HepG2 (cell line): ENCODE measurements at regions not wholly inside any gene's neighbourhood (a gene's known extent, or its start where the extent isn't known, plus 50 kb on each side); places are given as distances from the start of the nearest gene placed in this dataset.

Experiments used
- ATAC-seq: fragments of 200-7000 bp; cut with Tn5 transposase; 3 replicates; pipeline ENCODE4 v1.9.1; 2020; ENCODE audit warnings: mild to moderate bottlenecking, moderate library complexity
- BruUV-seq: library from RNA; stranded (reverse); fragments of 400-500 nt; replicated peaks from 2 replicates; lab custom pipeline; 2021; lab: Mats Ljungman, UMichigan
- CTCF ChIA-PET: fragments of 300-600 bp; formaldehyde crosslinking; extraction: SDS; loops from one replicate; lab custom pipeline; 2021; ENCODE audit warnings: low total read pairs, inconsistent platforms, low intra/inter-chr PET ratio; lab: Yijun Ruan, JAX
- POLR2A ChIA-PET: fragments of 350-600 bp; sonication (Branson Sonifier 250); formaldehyde crosslinking; loops from one replicate; lab custom pipeline; 2020; ENCODE audit warnings: antibody characterized with exemption, inconsistent platforms; lab: Yijun Ruan, JAX
- DNase-seq: peaks from one replicate; pipeline ENCODE4 v3.0.0-alpha.2; 2015; ENCODE audit warnings: low spot score
- FAIRE-seq: peaks from 3 replicates; lab custom pipeline; 2011; peaks lifted over from hg19 to GRCh38; lab: Jason Lieb, UNC
- H2AFZ ChIP-seq: one replicate; pipeline ENCODE4 v1.6.1; 2011; ENCODE audit warnings: low read length, inconsistent platforms
- H3K27ac ChIP-seq: fragments of 300-600 bp; 3 replicates; pipeline ENCODE4 v1.8.0; 2011; ENCODE audit warnings: mixed run types, mild to moderate bottlenecking, mixed read lengths, low read length, inconsistent platforms; ENCODE audit not compliant: insufficient read depth; ENCODE audit errors: extremely low read length
- H3K27me3 ChIP-seq, 2 experiments: fragments of 200-600 bp in 1 of 2; 2 replicates in 1 of 2; 3 replicates in 1 of 2; pipeline versions ENCODE4 v1.6.0 to v1.8.0; 2011; ENCODE audit warnings: low read length in 2 of 2, mild to moderate bottlenecking in 2 of 2, moderate library complexity in 2 of 2, inconsistent platforms in 1 of 2; ENCODE audit not compliant: insufficient read depth in 2 of 2, control insufficient read depth in 1 of 2
- H3K36me3 ChIP-seq, 2 experiments: fragments of 200-600 bp in 1 of 2; replicated peaks in 1 of 2; 2 replicates in 1 of 2; 3 replicates in 1 of 2; pipeline versions ENCODE4 v1.5.1 to v1.8.0; 2011; ENCODE audit warnings: low read length in 2 of 2, inconsistent platforms in 1 of 2; ENCODE audit not compliant: insufficient read depth in 2 of 2, control insufficient read depth in 1 of 2
- H3K4me1 ChIP-seq: 2 replicates; pipeline ENCODE4 v1.5.1; 2012; ENCODE audit warnings: low read length, inconsistent platforms; ENCODE audit not compliant: insufficient read depth
- H3K4me2 ChIP-seq: 2 replicates; pipeline ENCODE4 v1.6.0; 2011; ENCODE audit warnings: low read depth, low read length, inconsistent platforms
- H3K4me3 ChIP-seq, 3 experiments: fragments of 200-600 bp in 1 of 3; sonication (generic), shearing (Covaris generic) in 1 of 3; replicated peaks in 1 of 3; 2 replicates each; pipeline ENCODE4 v1.5.1; 2011 to 2016; ENCODE audit warnings: low read length in 3 of 3, inconsistent platforms in 2 of 3, low read depth in 2 of 3, mild to moderate bottlenecking in 2 of 3, control low read depth in 1 of 3, mixed read lengths in 1 of 3; ENCODE audit not compliant: insufficient read depth in 1 of 3
- H3K79me2 ChIP-seq: one replicate; pipeline ENCODE4 v1.6.1; 2011; ENCODE audit warnings: low read length, inconsistent platforms; ENCODE audit not compliant: insufficient read depth
- H3K9ac ChIP-seq: 2 replicates; pipeline ENCODE4 v1.6.0; 2011; ENCODE audit warnings: mild to moderate bottlenecking, low read depth, low read length, inconsistent platforms; ENCODE audit not compliant: insufficient read depth
- H3K9me3 ChIP-seq: 2 replicates; pipeline ENCODE4 v1.5.1; 2012; ENCODE audit warnings: mild to moderate bottlenecking, low read length
- H4K20me1 ChIP-seq: 2 replicates; pipeline ENCODE4 v1.6.0; 2011; ENCODE audit warnings: inconsistent platforms, mild to moderate bottlenecking, low read length, moderate library complexity; ENCODE audit not compliant: insufficient read depth
- ATF7 ChIP-seq, 2 experiments: fragments of 450-650 bp in 1 of 2; sonication (generic) in 1 of 2; formaldehyde crosslinking in 1 of 2; IDR thresholded peaks; 2 replicates each; pipeline versions ENCODE4 v1.4.0 to v1.6.1; 2016 to 2020; ENCODE audit warnings: antibody characterized with exemption in 1 of 2, mild to moderate bottlenecking in 1 of 2, missing genetic modification reagents in 1 of 2
- CCDC6 ChIP-seq: sonication (generic); formaldehyde crosslinking; IDR thresholded peaks from 2 replicates; pipeline ENCODE4 v1.8.1; 2022; ENCODE audit warnings: mild to moderate bottlenecking, missing genetic modification reagents, moderate library complexity
- FOXP4 ChIP-seq: sonication (generic); formaldehyde crosslinking; IDR thresholded peaks from 2 replicates; pipeline ENCODE4 v1.4.0; 2020; ENCODE audit warnings: missing genetic modification reagents
- GTF3A ChIP-seq: sonication (generic); formaldehyde crosslinking; conservative IDR thresholded peaks from 2 replicates; pipeline ENCODE4 v1.4.0; 2020; ENCODE audit warnings: mild to moderate bottlenecking, missing genetic modification reagents
- KLF9 ChIP-seq: IDR thresholded peaks from 2 replicates; pipeline ENCODE4 v1.6.1; 2016; ENCODE audit warnings: low read depth
- KMT2B ChIP-seq: IDR thresholded peaks from 2 replicates; pipeline ENCODE4 v1.6.1; 2016; ENCODE audit warnings: missing genetic modification reagents, missing compliant biosample characterization
- PAWR ChIP-seq: sonication (generic); formaldehyde crosslinking; IDR thresholded peaks from 2 replicates; pipeline ENCODE4 v1.4.0; 2020; ENCODE audit warnings: missing genetic modification reagents, mild to moderate bottlenecking, borderline replicate concordance
- PHF5A ChIP-seq: IDR thresholded peaks from one replicate; pipeline ENCODE4 v1.6.1; 2018; ENCODE audit warnings: low read depth, missing genetic modification reagents; ENCODE audit not compliant: unreplicated experiment
- PPARG ChIP-seq: conservative IDR thresholded peaks from 2 replicates; pipeline ENCODE4 v1.6.1; 2016; ENCODE audit warnings: missing biosample characterization, missing genetic modification reagents
- RNF2 ChIP-seq: fragments of 450-650 bp; conservative IDR thresholded peaks from 2 replicates; pipeline ENCODE4 v1.6.1; 2016; ENCODE audit warnings: low read depth
- XRCC5 ChIP-seq: fragments of 200-400 bp; formaldehyde crosslinking; optimal IDR thresholded peaks from 2 replicates; pipeline ENCODE3; 2017; ENCODE audit warnings: mild to moderate bottlenecking, low read length
- ZBTB26 ChIP-seq: IDR thresholded peaks from 2 replicates; pipeline ENCODE4 v1.6.1; 2016; ENCODE audit warnings: missing compliant biosample characterization, missing genetic modification reagents, borderline replicate concordance
- ZFP91 ChIP-seq: sonication (generic); formaldehyde crosslinking; IDR thresholded peaks from 2 replicates; pipeline ENCODE4 v1.9.0; 2022; ENCODE audit warnings: missing genetic modification reagents, mild to moderate bottlenecking, borderline replicate concordance
- ZFY ChIP-seq: sonication (generic); formaldehyde crosslinking; IDR thresholded peaks from 2 replicates; pipeline ENCODE4 v1.4.0; 2020; ENCODE audit warnings: missing genetic modification reagents
- ZNF547 ChIP-seq: sonication (generic); formaldehyde crosslinking; IDR thresholded peaks from 2 replicates; pipeline ENCODE4 v1.5.1; 2020; ENCODE audit warnings: mild to moderate bottlenecking, missing genetic modification reagents
- ZNF607 ChIP-seq: sonication (generic); formaldehyde crosslinking; IDR thresholded peaks from 2 replicates; pipeline ENCODE4 v1.5.1; 2020; ENCODE audit warnings: missing genetic modification reagents, mild to moderate bottlenecking, borderline replicate concordance
- WGBS: methylation state at CpG from one replicate; pipeline ENCODE4 v1.1.6; 2017; ENCODE audit warnings: low lambda C conversion rate; 5-methylcytosine and 5-hydroxymethylcytosine counted together
- in situ Hi-C: cut with HindIII; loops from 2 replicates; pipeline ENCODE4 v1.10.0; 2017; ENCODE audit warnings: low pct_unique_long_range_greater_than_20kb; ENCODE audit not compliant: extremely low pct_ligation_motif_present
- intact Hi-C: fragments of 100-400 bp; cut with micrococcal nuclease; formaldehyde crosslinking; loops from one replicate; pipeline ENCODE4 v1.10.0; 2022; ENCODE audit not compliant: unreplicated experiment

GRCh38 chr10:2905851-2906250 is 161.5 kb upstream of the PFKP start:
- TF ChIP-seq ZNF547 (CRISPR knock-in tag) (no peak), FOXP4 (CRISPR knock-in tag) (no peak), KLF9 (CRISPR knock-in tag) (no peak), PAWR (CRISPR knock-in tag) (no peak), PPARG (CRISPR knock-in tag) (no peak), KMT2B (no peak), RNF2 (no peak), GTF3A (CRISPR knock-in tag) (no peak), CCDC6 (CRISPR knock-in tag) (no peak), PHF5A (no peak), XRCC5 (no peak), ZNF607 (no peak), ATF7 (IDR thresholded peaks at IDR 0.05) (no peak), ATF7 (CRISPR knock-in tag; IDR thresholded peaks at IDR 0.05) (no peak), ZBTB26 (CRISPR knock-in tag) (no peak), ZFY (CRISPR knock-in tag) (no peak), ZFP91 (CRISPR knock-in tag) (no peak)
- ATAC-seq = no peak

More at GRCh38 chr10:2905851-2906250, 161.5 kb upstream of the PFKP start:
- no TSS peak for BruUV-seq
- H3K4me1 ChIP-seq = no peaks in the 10 kb centered on the region
- no peak overlapping the region for H3K9ac ChIP-seq
- H3K27me3 ChIP-seq = peaks cover 2 to 29% of the 10 kb centered on the region in 2 experiments; a peak in 3 of 5 replicates
- DNase-seq (no peak), FAIRE-seq (no peak)
- no peaks in the 10 kb centered on the region for H4K20me1 ChIP-seq
- H3K36me3 ChIP-seq = no peaks in the 10 kb centered on the region
- in situ Hi-C loops = no loop called here
- H3K27ac ChIP-seq = no peak overlapping the region
- H3K9me3 ChIP-seq = no peaks in the 10 kb centered on the region
- H2AFZ ChIP-seq = no peak overlapping the region
- no peak overlapping the region for H3K4me3 ChIP-seq
- no peak overlapping the region for H3K4me2 ChIP-seq
- POLR2A ChIA-PET = no interaction called here
- intact Hi-C loops = no loop called here
- no peaks in the 10 kb centered on the region for H3K79me2 ChIP-seq
- WGBS = 51% methylated on average over 6 of the region's 9 CpGs
- CTCF ChIA-PET = no interaction called here
